D721Med (cell line): ENCODE measurements at regions not wholly inside any gene's neighbourhood (a gene's known extent, or its start where the extent isn't known, plus 50 kb on each side); places are given as distances from the start of the nearest gene placed in this dataset.
A peak's percentile ranks its signal among the peaks of the same experiment; 100 is the strongest.

ENCODE experiments used
- DNase-seq: peaks from one replicate; pipeline ENCODE4 v3.0.0; 2011; ENCODE audit warnings: low spot score; ENCODE audit not compliant: insufficient read length
- FAIRE-seq: peaks from 2 replicates; lab custom pipeline; 2011; peaks lifted over from hg19 to GRCh38; lab: Jason Lieb, UNC
- CTCF ChIP-seq: IDR thresholded peaks from 2 replicates; pipeline ENCODE4 v1.5.1; 2012; ENCODE audit warnings: mild to moderate bottlenecking, control low read depth; ENCODE audit not compliant: insufficient read depth; ENCODE audit errors: missing control alignments

DNA sequence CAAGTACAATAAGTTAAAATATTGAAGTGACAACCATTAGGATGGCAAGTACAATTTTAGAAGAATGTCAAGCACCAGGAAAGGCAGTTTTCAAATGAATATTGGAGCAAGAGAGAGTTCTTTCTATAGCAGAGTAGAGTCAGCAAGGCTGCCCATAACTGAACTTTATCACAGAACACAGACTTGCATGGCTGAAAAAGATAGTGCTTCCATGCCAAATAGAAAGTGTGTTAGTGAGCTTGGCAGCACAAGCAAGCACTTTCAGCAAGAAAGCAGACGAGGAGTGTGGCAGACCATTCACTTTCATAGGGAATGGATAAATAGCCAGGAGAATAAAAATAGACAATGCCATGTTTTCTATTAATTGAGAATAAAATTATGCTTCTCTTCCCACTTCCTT is 647.0 kb upstream of the MGAT4C start:
- DNase-seq, result no peak
- FAIRE-seq, result no peak
- no peak for TF ChIP-seq CTCF

DNA sequence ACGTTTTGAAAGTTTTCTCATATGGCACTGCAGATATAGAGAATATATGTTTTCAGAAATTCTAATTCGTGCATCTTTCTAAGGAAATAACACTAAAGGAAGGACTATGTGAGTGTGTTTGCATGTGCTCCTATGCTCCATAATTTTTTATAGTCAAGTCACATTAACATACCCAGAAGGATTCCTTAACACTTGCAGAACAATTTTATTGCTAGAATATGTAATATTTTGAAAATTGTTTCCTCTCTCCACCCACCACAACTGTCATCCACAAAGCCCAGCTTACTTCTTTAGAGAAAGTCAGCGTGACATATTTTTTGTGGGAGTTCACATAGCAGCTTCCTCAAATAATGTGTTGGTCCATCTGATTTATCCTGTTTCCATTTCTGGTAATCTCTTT is 604.6 kb upstream of the MGAT4C start:
- DNase-seq, result no peak
- FAIRE-seq, result no peak

DNA sequence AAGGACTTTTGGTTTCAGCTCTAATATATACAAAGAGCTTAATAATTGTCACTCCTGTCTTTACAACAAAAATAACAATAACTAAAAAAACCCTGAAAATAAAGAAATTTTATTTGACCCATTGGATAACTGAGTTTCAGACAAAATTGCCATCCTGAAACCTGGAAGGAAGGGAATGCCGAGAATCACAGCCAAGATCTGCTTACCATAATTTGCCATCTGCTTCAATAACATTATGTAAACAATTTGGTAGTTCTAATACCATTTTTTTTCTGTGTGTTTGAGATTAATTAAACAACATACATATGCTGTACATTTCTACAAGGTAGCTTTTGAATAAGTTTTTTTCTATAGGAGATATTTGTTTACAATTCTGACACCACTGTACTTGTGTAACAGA is 596.3 kb upstream of the MGAT4C start:
- TF ChIP-seq CTCF, result no peak
- FAIRE-seq (peak; percentile 21), DNase-seq (no peak)

More for the DNA sequence above, 604.6 kb upstream of the MGAT4C start:
- no peak for TF ChIP-seq CTCF

DNA sequence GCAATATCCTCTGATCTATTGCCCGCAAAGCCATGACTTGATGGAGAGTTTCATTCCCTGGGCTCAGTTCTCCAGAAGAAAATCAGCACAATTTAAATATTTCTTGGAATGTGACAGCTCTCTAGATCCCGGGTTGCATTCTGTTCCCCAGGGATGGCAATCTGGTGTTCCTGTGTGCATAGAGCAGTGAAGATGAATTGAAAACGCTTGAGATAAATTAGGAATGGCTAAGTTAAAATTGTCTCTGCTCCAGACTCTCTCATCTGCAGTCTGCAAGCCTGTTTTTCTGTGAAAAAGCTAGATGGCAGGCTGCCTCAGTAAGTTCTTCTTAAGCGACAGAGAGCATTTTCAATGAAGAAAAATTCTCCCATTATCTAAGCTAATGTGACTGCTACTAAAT is 582.5 kb upstream of the MGAT4C start:
- DNase-seq (no peak), FAIRE-seq (no peak)
- peak; percentile 20 for TF ChIP-seq CTCF

GRCh38 chr12:86838260-86838659 is 582.1 kb upstream of the MGAT4C start:
- FAIRE-seq (no peak), DNase-seq (no peak)
- TF ChIP-seq CTCF, result no peak

- DNase-seq (no peak), FAIRE-seq (no peak)
- TF ChIP-seq CTCF, result no peak
Measured at GRCh38 chr12:86837246-86837645, 581.1 kb upstream of the MGAT4C start.

- no peak for FAIRE-seq
- TF ChIP-seq CTCF, result no peak
- no peak for DNase-seq
Measured at GRCh38 chr12:86834217-86834616, 578.0 kb upstream of the MGAT4C start.
